ENCODE measurements at regions not wholly inside any gene's neighbourhood (a gene's known extent, or its start where the extent isn't known, plus 50 kb on each side); places are given as distances from the start of the nearest gene placed in this dataset.

DNA sequence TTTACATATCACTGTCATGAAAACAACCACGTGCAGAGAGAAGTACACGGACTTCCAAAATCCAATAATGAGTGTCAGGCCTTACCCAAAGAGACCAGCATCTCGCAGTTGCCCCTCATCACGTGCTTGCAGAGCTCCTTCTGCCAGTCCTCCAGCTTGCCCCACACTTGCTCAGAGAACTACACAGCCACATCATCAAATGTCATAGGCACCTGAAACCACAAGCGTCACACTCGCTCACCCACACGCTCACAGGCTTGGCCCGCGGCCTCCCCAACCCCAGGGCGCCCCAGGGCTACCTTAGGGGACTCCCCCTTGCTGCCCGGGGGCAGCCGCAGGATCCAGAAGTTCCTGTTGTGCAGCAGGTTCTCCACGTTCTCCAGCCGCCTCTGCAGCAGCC lies 123.4 kb upstream of the ZNF746 start:
- Histone ChIP-seq H3K36me3 (ENCODE audit: insufficient read depth, low read length) (peaks cover 69% of the 10 kb centered on the region), H3K79me2 (ENCODE audit: insufficient read depth, low read length) (peaks cover 44% of the 10 kb centered on the region), H4K20me1 (ENCODE audit: insufficient read depth, low read length) (peaks cover 53% of the 10 kb centered on the region), H3K27ac (ENCODE audit: low read length) (no peak overlapping the region), H2AFZ (ENCODE audit: low read depth, low read length) (no peak overlapping the region), H3K4me1 (ENCODE audit: insufficient read depth, low read length) (peaks cover 30% of the 10 kb centered on the region), H3K9ac (ENCODE audit: low read depth, low read length) (no peak overlapping the region), H3K4me3 (ENCODE audit: low read depth in 1 of 2, low read length in 2 of 2) (no peak overlapping the region), H3K4me2 (ENCODE audit: insufficient read depth, low read length) (no peak overlapping the region), H3K27me3 (ENCODE audit: insufficient read depth, low read length, poor library complexity) (no peaks in the 10 kb centered on the region), H3K9me3 (ENCODE audit: insufficient read depth, low read length, severe bottlenecking) (no peaks in the 10 kb centered on the region)
- DNase-seq (no peak), ATAC-seq (ENCODE audit: insufficient read depth, low read depth) (no peak)
- TF ChIP-seq EZH2 (IDR thresholded peaks at IDR 0.05; ENCODE audit: borderline replicate concordance, low read depth, low read length, severe bottlenecking) = no peak
- TF ChIP-seq, protein P1, sequence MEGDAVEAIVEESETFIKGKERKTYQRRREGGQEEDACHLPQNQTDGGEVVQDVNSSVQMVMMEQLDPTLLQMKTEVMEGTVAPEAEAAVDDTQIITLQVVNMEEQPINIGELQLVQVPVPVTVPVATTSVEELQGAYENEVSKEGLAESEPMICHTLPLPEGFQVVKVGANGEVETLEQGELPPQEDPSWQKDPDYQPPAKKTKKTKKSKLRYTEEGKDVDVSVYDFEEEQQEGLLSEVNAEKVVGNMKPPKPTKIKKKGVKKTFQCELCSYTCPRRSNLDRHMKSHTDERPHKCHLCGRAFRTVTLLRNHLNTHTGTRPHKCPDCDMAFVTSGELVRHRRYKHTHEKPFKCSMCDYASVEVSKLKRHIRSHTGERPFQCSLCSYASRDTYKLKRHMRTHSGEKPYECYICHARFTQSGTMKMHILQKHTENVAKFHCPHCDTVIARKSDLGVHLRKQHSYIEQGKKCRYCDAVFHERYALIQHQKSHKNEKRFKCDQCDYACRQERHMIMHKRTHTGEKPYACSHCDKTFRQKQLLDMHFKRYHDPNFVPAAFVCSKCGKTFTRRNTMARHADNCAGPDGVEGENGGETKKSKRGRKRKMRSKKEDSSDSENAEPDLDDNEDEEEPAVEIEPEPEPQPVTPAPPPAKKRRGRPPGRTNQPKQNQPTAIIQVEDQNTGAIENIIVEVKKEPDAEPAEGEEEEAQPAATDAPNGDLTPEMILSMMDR (IDR thresholded peaks at IDR 0.05; ENCODE audit: borderline replicate concordance, extremely low read depth, low read length, poor library complexity, severe bottlenecking) = no peak

DNA sequence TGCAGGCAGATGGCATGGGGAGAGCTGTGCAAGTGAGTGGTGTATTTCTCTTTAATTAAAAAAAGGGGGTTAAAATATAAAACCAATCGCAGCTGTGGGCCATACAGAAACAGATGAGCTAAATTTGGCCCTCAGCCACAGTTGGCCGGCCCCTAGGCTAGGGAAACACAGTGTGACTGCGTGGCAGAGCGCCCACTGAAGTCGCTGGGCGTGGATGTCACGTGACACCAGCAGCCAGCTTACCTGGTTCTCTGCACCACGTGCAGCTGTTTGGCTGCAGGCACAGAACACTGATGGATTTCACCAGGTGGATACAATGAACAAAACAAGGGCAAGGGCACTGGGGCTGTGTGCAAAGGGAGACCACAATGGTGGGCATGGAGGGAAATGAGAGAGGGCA lies 119.3 kb upstream of the ZNF746 start:
- DNase-seq (no peak), ATAC-seq (ENCODE audit: insufficient read depth, low read depth) (no peak)
- peaks cover 99% of the 10 kb centered on the region for H3K36me3 ChIP-seq (ENCODE audit: insufficient read depth, low read length)
- H3K4me2 ChIP-seq (ENCODE audit: insufficient read depth, low read length) = no peak overlapping the region
- H3K79me2 ChIP-seq (ENCODE audit: insufficient read depth, low read length) = peaks cover 17% of the 10 kb centered on the region
- no peak overlapping the region for H3K27ac ChIP-seq (ENCODE audit: low read length)
- no peaks in the 10 kb centered on the region for H3K27me3 ChIP-seq (ENCODE audit: insufficient read depth, low read length, poor library complexity)
- peaks cover 35% of the 10 kb centered on the region for H4K20me1 ChIP-seq (ENCODE audit: insufficient read depth, low read length)
- TF ChIP-seq, protein P1 (IDR thresholded peaks at IDR 0.05; ENCODE audit: borderline replicate concordance, extremely low read depth, low read length, poor library complexity, severe bottlenecking) = no peak
- no peak for TF ChIP-seq EZH2 (IDR thresholded peaks at IDR 0.05; ENCODE audit: borderline replicate concordance, low read depth, low read length, severe bottlenecking)
- H3K9ac ChIP-seq (ENCODE audit: low read depth, low read length) = no peak overlapping the region
- H3K4me3 ChIP-seq (ENCODE audit: low read depth in 1 of 2, low read length in 2 of 2) = no peak overlapping the region
- H3K9me3 ChIP-seq (ENCODE audit: insufficient read depth, low read length, severe bottlenecking) = no peaks in the 10 kb centered on the region
- peaks cover 2% of the 10 kb centered on the region for H3K4me1 ChIP-seq (ENCODE audit: insufficient read depth, low read length)
- no peak overlapping the region for H2AFZ ChIP-seq (ENCODE audit: low read depth, low read length)

DNA sequence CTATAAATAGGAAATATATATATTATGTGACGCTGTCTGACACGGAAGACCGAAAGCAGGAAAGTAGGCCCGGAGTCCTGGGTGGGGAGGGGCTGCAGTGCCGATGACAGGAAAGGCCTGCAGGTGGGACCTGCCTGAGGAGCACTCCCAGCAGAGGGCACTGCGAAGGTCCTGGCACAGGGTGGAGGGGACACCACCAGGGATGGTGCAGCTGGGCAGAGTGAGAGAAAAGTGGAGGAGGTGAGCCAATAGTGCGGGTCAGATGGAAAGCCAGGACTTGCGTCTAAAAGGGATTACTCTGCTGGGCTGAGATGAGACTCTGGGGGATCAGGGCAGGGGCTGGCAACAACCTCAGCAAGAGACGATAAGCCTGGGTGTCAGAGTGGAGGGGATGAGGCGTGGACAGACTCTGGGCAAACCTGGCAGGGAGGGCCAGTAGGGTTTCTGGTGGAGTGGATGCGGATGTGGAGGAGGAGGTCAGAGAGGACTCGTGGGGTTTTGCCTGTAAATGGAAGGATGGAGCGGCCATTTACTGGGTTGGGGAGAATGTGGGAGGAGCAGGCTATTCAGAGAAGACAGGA lies 118.2 kb upstream of the ZNF746 start:
- Histone ChIP-seq H3K4me2 (ENCODE audit: insufficient read depth, low read length) (no peak overlapping the region), H3K9me3 (ENCODE audit: insufficient read depth, low read length, severe bottlenecking) (no peaks in the 10 kb centered on the region), H2AFZ (ENCODE audit: low read depth, low read length) (no peak overlapping the region), H3K4me1 (ENCODE audit: insufficient read depth, low read length) (no peaks in the 10 kb centered on the region), H3K27me3 (ENCODE audit: insufficient read depth, low read length, poor library complexity) (no peaks in the 10 kb centered on the region), H3K4me3 (ENCODE audit: low read depth in 1 of 2, low read length in 2 of 2) (no peak overlapping the region), H4K20me1 (ENCODE audit: insufficient read depth, low read length) (peaks cover 27% of the 10 kb centered on the region), H3K9ac (ENCODE audit: low read depth, low read length) (no peak overlapping the region), H3K79me2 (ENCODE audit: insufficient read depth, low read length) (peaks cover 9% of the 10 kb centered on the region; the same call in 1 of the 2 replicates), H3K36me3 (ENCODE audit: insufficient read depth, low read length) (peaks cover 100% of the 10 kb centered on the region), H3K27ac (ENCODE audit: low read length) (no peak overlapping the region)
- DNase-seq (no peak), ATAC-seq (ENCODE audit: insufficient read depth, low read depth) (0 out of 3 replicates have a peak, but pooled peaks have one; percentile 54)
- no peak for TF ChIP-seq EZH2 (IDR thresholded peaks at IDR 0.05; ENCODE audit: borderline replicate concordance, low read depth, low read length, severe bottlenecking)
- TF ChIP-seq, protein P1 (IDR thresholded peaks at IDR 0.05; ENCODE audit: borderline replicate concordance, extremely low read depth, low read length, poor library complexity, severe bottlenecking) = peak; percentile 15

Data from DND-41 (cell line).